MCF 10A (cell line): ENCODE measurements at regions not wholly inside any gene's neighbourhood (a gene's known extent, or its start where the extent isn't known, plus 50 kb on each side); places are given as distances from the start of the nearest gene placed in this dataset.

Experiments used
- BruUV-seq: library from RNA; stranded (reverse); fragments of 400-500 nt; replicated peaks from 2 replicates; lab custom pipeline; 2021; lab: Mats Ljungman, UMichigan
- CTCF ChIA-PET: fragments of 300-600 bp; sonication (Branson Sonifier 250); formaldehyde crosslinking; extraction: SDS; loops from one replicate; lab custom pipeline; 2021; ENCODE audit warnings: antibody characterized with exemption, inconsistent platforms; lab: Yijun Ruan, JAX
- POLR2A ChIA-PET: fragments of 300-600, 350-650 bp; sonication (Branson Sonifier 250); formaldehyde crosslinking; extraction: SDS; loops from one replicate; lab custom pipeline; 2020; ENCODE audit warnings: antibody characterized with exemption, inconsistent platforms; lab: Yijun Ruan, JAX
- DNase-seq: peaks from one replicate; pipeline ENCODE4 v3.0.0-alpha.2; 2018; ENCODE audit not compliant: unreplicated experiment
- H3K27ac Mint-ChIP-seq: one replicate; pipeline ENCODE4 v1.8.0; 2022; ENCODE audit warnings: mild to moderate bottlenecking, low read depth, mixed read lengths; ENCODE audit not compliant: unreplicated experiment
- H3K27me3 Mint-ChIP-seq: one replicate; pipeline ENCODE4 v1.8.0; 2022; ENCODE audit warnings: mixed read lengths; ENCODE audit not compliant: insufficient read depth, unreplicated experiment
- H3K36me3 Mint-ChIP-seq: one replicate; pipeline ENCODE4 v1.8.0; 2022; ENCODE audit warnings: mild to moderate bottlenecking, moderate library complexity, mixed read lengths; ENCODE audit not compliant: insufficient read depth, unreplicated experiment
- H3K4me1 Mint-ChIP-seq: one replicate; pipeline ENCODE4 v1.8.0; 2022; ENCODE audit warnings: mixed read lengths; ENCODE audit not compliant: insufficient read depth, unreplicated experiment
- H3K4me3 Mint-ChIP-seq: one replicate; pipeline ENCODE4 v1.8.0; 2022; ENCODE audit warnings: mild to moderate bottlenecking, moderate library complexity, mixed read lengths; ENCODE audit not compliant: unreplicated experiment
- H3K9me3 Mint-ChIP-seq: one replicate; pipeline ENCODE4 v1.8.0; 2022; ENCODE audit warnings: mixed read lengths; ENCODE audit not compliant: unreplicated experiment
- CTCF ChIP-seq: fragments of 200-600 bp; IDR thresholded peaks from one replicate; pipeline ENCODE4 v1.8.0; 2022; ENCODE audit warnings: antibody characterized with exemption, mild to moderate bottlenecking; ENCODE audit not compliant: unreplicated experiment
- intact Hi-C: fragments of 100-400 bp; cut with micrococcal nuclease; formaldehyde crosslinking; loops from 2 replicates; pipeline ENCODE4 v1.14.1; 2022

DNA sequence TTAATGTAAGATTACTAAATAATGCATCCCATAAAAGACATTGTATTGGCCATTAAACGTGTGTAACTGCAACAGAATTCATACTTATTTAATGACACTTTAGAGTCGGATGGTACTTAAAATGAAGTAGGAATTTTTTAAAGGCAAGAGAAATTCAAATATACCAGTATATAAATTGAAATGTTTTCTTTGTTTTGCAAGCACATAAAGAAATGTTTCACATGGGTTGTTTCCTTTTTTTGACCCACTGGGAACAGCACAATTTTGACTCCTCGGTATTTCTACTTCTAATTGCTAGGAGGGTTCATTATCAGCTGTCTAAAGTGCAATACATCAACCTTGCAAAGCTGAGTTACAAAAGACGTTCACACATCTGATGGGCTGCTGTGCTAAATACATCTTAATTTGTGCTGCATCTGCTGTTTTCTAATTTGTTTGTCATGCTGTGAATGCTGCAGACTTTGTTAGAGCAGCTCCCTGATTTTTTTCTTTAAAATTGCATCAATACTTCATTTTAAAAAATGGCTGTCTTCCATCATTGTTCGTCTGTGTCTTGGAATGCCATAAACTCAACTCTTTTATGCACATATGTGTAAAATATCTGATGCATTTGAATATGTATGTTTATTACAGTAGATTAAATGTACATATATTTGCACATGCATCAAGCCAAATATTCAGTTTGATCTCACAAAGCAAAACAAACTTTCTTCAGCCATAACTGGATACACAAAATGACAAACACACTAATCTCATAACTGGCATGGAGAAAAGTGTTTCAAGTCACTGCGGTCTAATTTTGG, 454.0 kb upstream of the GRAMD2B start:
- Mint-ChIP-seq H3K27ac (no peak overlapping the region), H3K4me3 (no peak overlapping the region), H3K9me3 (no peaks in the 10 kb centered on the region), H3K27me3 (no peaks in the 10 kb centered on the region), H3K4me1 (peaks cover 5% of the 10 kb centered on the region), H3K36me3 (no peaks in the 10 kb centered on the region)
- ChIA-PET POLR2A (interaction anchor here (0.6 to 1.5 kb wide), 4 partner anchors 33 to 1878 kb away, joined by 3 to 4 read pairs (median 3); no protein-coding TSS in a partner anchor), CTCF (interaction anchor here (0.6 kb wide), 1 partner anchor 18 kb away, joined by 3 read pairs; no protein-coding TSS in a partner anchor)
- intact Hi-C loops = no loop called here
- no peak for TF ChIP-seq CTCF
- no peak for DNase-seq
- no TSS peak for BruUV-seq

GRCh38 chr5:125969814-125970171, 453.4 kb upstream of the GRAMD2B start:
- Mint-ChIP-seq H3K4me1 (peaks cover 5% of the 10 kb centered on the region), H3K36me3 (no peaks in the 10 kb centered on the region), H3K27me3 (no peaks in the 10 kb centered on the region), H3K4me3 (no peak overlapping the region), H3K27ac (no peak overlapping the region), H3K9me3 (no peaks in the 10 kb centered on the region)
- BruUV-seq = no TSS peak
- POLR2A ChIA-PET = no interaction called here
- no peak for DNase-seq
- TF ChIP-seq CTCF = no peak
- intact Hi-C loops = no loop called here
- CTCF ChIA-PET = interaction anchor here (0.5 to 0.6 kb wide), 2 partner anchors 17 to 420 kb away, joined by 3 to 4 read pairs; no protein-coding TSS in a partner anchor

- Mint-ChIP-seq H3K36me3 (no peaks in the 10 kb centered on the region), H3K4me1 (peaks cover 5% of the 10 kb centered on the region), H3K27ac (no peak overlapping the region), H3K27me3 (no peaks in the 10 kb centered on the region), H3K9me3 (no peaks in the 10 kb centered on the region), H3K4me3 (no peak overlapping the region)
- intact Hi-C loops = no loop called here
- POLR2A ChIA-PET = no interaction called here
- no TSS peak for BruUV-seq
- no peak for DNase-seq
- no peak for TF ChIP-seq CTCF
- CTCF ChIA-PET = interaction anchor here (0.7 kb wide), 1 partner anchor 315 kb away, joined by 3 read pairs; no protein-coding TSS in a partner anchor
Measured at GRCh38 chr5:125970631-125971307, 452.4 kb upstream of the GRAMD2B start.

DNA sequence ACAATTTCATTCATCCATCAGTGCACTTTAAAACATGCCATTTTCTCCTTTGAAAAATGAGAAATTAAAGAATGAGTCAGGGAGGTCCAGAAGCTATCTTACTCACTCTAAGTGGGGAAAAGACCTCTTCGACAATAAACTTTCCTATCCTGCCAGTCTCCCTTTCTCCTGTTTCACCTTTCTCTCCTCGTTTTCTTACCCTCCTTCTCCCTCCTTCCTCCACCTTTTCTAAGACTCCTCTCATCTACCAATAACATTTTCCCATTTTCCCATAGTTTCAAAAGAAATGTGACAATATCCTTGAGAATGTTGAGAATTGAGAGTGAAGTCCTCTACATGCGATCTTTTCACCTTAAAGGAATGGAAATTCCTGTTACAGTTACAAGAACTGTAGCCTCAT, 450.5 kb upstream of the GRAMD2B start:
- H3K4me3 Mint-ChIP-seq = no peak overlapping the region
- no peaks in the 10 kb centered on the region for H3K9me3 Mint-ChIP-seq
- no peaks in the 10 kb centered on the region for H3K36me3 Mint-ChIP-seq
- DNase-seq = no peak
- intact Hi-C loops = no loop called here
- peaks cover 5% of the 10 kb centered on the region for H3K4me1 Mint-ChIP-seq
- ChIA-PET POLR2A (no interaction called here), CTCF (interaction anchor here (0.6 kb wide), 1 partner anchor 586 kb away, joined by 3 read pairs; no protein-coding TSS in a partner anchor)
- no peak for TF ChIP-seq CTCF
- H3K27ac Mint-ChIP-seq = no peak overlapping the region
- no peaks in the 10 kb centered on the region for H3K27me3 Mint-ChIP-seq
- BruUV-seq = no TSS peak
